ENCODE measurements at regions not wholly inside any gene's neighbourhood (a gene's known extent, or its start where the extent isn't known, plus 50 kb on each side); places are given as distances from the start of the nearest gene placed in this dataset.

- no peak overlapping the region for H3K27ac ChIP-seq (ENCODE audit: low read length)
- H3K9me2 ChIP-seq (ENCODE audit: insufficient read depth, low read length) = no peaks in the 10 kb centered on the region
- no peaks in the 10 kb centered on the region for H4K20me1 ChIP-seq (ENCODE audit: insufficient read depth)
- no peak overlapping the region for H2AFZ ChIP-seq (ENCODE audit: low read depth, low read length)
- H3K27me3 ChIP-seq (ENCODE audit: insufficient read depth, low read depth, low read length) = no peaks in the 10 kb centered on the region
- H3K9me3 ChIP-seq (ENCODE audit: low read length) = no peaks in the 10 kb centered on the region
- H3K9ac ChIP-seq (ENCODE audit: low read length) = no peak overlapping the region
- H3K4me2 ChIP-seq (ENCODE audit: low read length) = no peak overlapping the region
- no peaks in the 10 kb centered on the region for H3F3A ChIP-seq (ENCODE audit: insufficient read depth, low read length, poor library complexity, severe bottlenecking)
- TF ChIP-seq TAF1 (IDR thresholded peaks at IDR 0.05; ENCODE audit: low read depth) = no peak
- no peak for TF ChIP-seq REST (IDR thresholded peaks at IDR 0.05; ENCODE audit: borderline replicate concordance)
- no peak for TF ChIP-seq RAD21 (conservative IDR thresholded peaks at IDR 0.05)
- no peak for TF ChIP-seq MXI1 (conservative IDR thresholded peaks at IDR 0.05; ENCODE audit: poor library complexity, severe bottlenecking)
- TF ChIP-seq EZH2 (IDR thresholded peaks at IDR 0.05; ENCODE audit: borderline replicate concordance, insufficient read depth, low read length, poor library complexity, severe bottlenecking) = no peak
- no peak for TF ChIP-seq EP300 (conservative IDR thresholded peaks at IDR 0.05; ENCODE audit: poor library complexity, severe bottlenecking)
- no peak for TF ChIP-seq CTCF (IDR thresholded peaks at IDR 0.05; ENCODE audit: poor library complexity, severe bottlenecking)
- no peak for TF ChIP-seq POLR2AphosphoS5 (IDR thresholded peaks at IDR 0.05)
- no peak for TF ChIP-seq SMC3 (conservative IDR thresholded peaks at IDR 0.05; ENCODE audit: poor library complexity)
- no peaks in the 10 kb centered on the region for H3K36me3 ChIP-seq (ENCODE audit: insufficient read depth, low read length)
- no peaks in the 10 kb centered on the region for H3K79me2 ChIP-seq (replicated peaks; ENCODE audit: insufficient read depth, low read length)
- H3K4me3 ChIP-seq (ENCODE audit: low read length) = no peak overlapping the region
Measured at GRCh38 chr12:23463172-23463571, 486.3 kb downstream of the SOX5 start.

GRCh38 chr12:23464241-23464812 lies 485.1 kb downstream of the SOX5 start:
- Histone ChIP-seq H3K9me2 (ENCODE audit: insufficient read depth, low read length) (no peaks in the 10 kb centered on the region), H3K27ac (ENCODE audit: low read length) (no peak overlapping the region), H3K36me3 (ENCODE audit: insufficient read depth, low read length) (no peaks in the 10 kb centered on the region), H2AFZ (ENCODE audit: low read depth, low read length) (no peak overlapping the region), H3K4me2 (ENCODE audit: low read length) (no peak overlapping the region), H4K20me1 (ENCODE audit: insufficient read depth) (no peaks in the 10 kb centered on the region), H3K27me3 (ENCODE audit: insufficient read depth, low read depth, low read length) (no peaks in the 10 kb centered on the region), H3F3A (ENCODE audit: insufficient read depth, low read length, poor library complexity, severe bottlenecking) (no peaks in the 10 kb centered on the region), H3K79me2 (replicated peaks; ENCODE audit: insufficient read depth, low read length) (no peaks in the 10 kb centered on the region), H3K4me3 (ENCODE audit: low read length) (no peak overlapping the region), H3K9me3 (ENCODE audit: low read length) (no peaks in the 10 kb centered on the region), H3K9ac (ENCODE audit: low read length) (no peak overlapping the region)
- no peak for TF ChIP-seq SMC3 (conservative IDR thresholded peaks at IDR 0.05; ENCODE audit: poor library complexity)
- no peak for TF ChIP-seq RAD21 (conservative IDR thresholded peaks at IDR 0.05)
- TF ChIP-seq TAF1 (IDR thresholded peaks at IDR 0.05; ENCODE audit: low read depth) = no peak
- no peak for TF ChIP-seq REST (IDR thresholded peaks at IDR 0.05; ENCODE audit: borderline replicate concordance)
- TF ChIP-seq EP300 (conservative IDR thresholded peaks at IDR 0.05; ENCODE audit: poor library complexity, severe bottlenecking) = no peak
- no peak for TF ChIP-seq EZH2 (IDR thresholded peaks at IDR 0.05; ENCODE audit: borderline replicate concordance, insufficient read depth, low read length, poor library complexity, severe bottlenecking)
- no peak for TF ChIP-seq MXI1 (conservative IDR thresholded peaks at IDR 0.05; ENCODE audit: poor library complexity, severe bottlenecking)
- no peak for TF ChIP-seq POLR2AphosphoS5 (IDR thresholded peaks at IDR 0.05)
- no peak for TF ChIP-seq CTCF (IDR thresholded peaks at IDR 0.05; ENCODE audit: poor library complexity, severe bottlenecking)

All from neural cell (in vitro differentiated cells).